SU-DHL-6 (cell line): ENCODE measurements at regions not wholly inside any gene's neighbourhood (a gene's known extent, or its start where the extent isn't known, plus 50 kb on each side); places are given as distances from the start of the nearest gene placed in this dataset.

Experiments used
- CTCF ChIP-seq: fragments of 200-600 bp; sonication (generic); IDR thresholded peaks from one replicate; pipeline ENCODE4 v1.5.1; 2017; ENCODE audit warnings: antibody characterized with exemption, mild to moderate bottlenecking, low read length, moderate library complexity; ENCODE audit not compliant: insufficient read depth, poor library complexity, severe bottlenecking
- EZH2phosphoT487 ChIP-seq: fragments of 200-600 bp; sonication (generic), shearing (Covaris generic); conservative IDR thresholded peaks from 2 replicates; pipeline ENCODE4 v1.6.1; 2018; ENCODE audit warnings: mild to moderate bottlenecking, antibody characterized with exemption, low read length, moderate library complexity, mixed read lengths

- peak; percentile 11 for TF ChIP-seq CTCF
- TF ChIP-seq EZH2phosphoT487: no peak
These were observed 490.9 kb downstream of the SHISA9 start for GRCh38 chr16:13392341-13392740.
